ENCODE measurements at regions not wholly inside any gene's neighbourhood (a gene's known extent, or its start where the extent isn't known, plus 50 kb on each side); places are given as distances from the start of the nearest gene placed in this dataset.

DNA sequence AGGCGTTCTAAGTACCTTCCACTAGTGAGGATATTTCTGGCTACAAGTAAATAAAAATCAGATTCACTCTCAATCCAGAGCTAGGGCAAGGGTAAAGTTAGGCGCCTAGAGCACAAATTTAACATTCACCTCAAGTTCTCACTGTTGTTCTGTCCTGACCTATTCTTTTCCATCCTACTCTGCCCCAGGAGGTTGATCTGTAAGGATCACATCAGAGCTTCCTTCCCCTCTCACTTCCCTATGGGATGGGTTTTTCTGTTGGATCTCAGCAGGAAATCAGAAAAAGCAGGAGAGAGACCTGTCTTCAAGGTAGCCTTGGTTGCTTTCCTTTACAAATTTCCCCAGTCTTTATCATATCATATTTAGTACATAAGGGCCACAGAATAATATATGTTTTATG is 316.7 kb downstream of the GABRG2 start:
- no peak for DNase-seq
- no peak overlapping the region for H3K27ac ChIP-seq (ENCODE audit: low read depth, low read length)
- H3K36me3 ChIP-seq (ENCODE audit: control insufficient read depth in 1 of 2, insufficient read depth in 2 of 2, low read length in 2 of 2): no peaks in the 10 kb centered on the region
- no CpG with 5 or more reads among the region's 2 CpGs for WGBS (ENCODE audit: extremely low coverage, insufficient coverage, insufficient read length)
- H3K18ac ChIP-seq (ENCODE audit: low read length): no peak overlapping the region
- no peaks in the 10 kb centered on the region for H3K79me1 ChIP-seq (ENCODE audit: low read length)
- H4K12ac ChIP-seq (ENCODE audit: low read depth, low read length): no peak overlapping the region
- H3K4me2 ChIP-seq (ENCODE audit: low read length): no peak overlapping the region
- no peak overlapping the region for H3K9ac ChIP-seq (ENCODE audit: low read length)
- no peak overlapping the region for H3K23ac ChIP-seq (ENCODE audit: low read length)
- H3K9me3 ChIP-seq (ENCODE audit: insufficient read depth, low read depth, low read length): no peaks in the 10 kb centered on the region
- H2BK120ac ChIP-seq (ENCODE audit: insufficient read depth, low read length, poor library complexity): no peak overlapping the region
- H3K79me2 ChIP-seq (ENCODE audit: control insufficient read depth, insufficient read depth, low read length, poor library complexity): no peaks in the 10 kb centered on the region
- H2BK5ac ChIP-seq (ENCODE audit: low read depth, low read length, poor library complexity): no peak overlapping the region
- H3K4me1 ChIP-seq (ENCODE audit: control insufficient read depth in 1 of 2, insufficient read depth in 2 of 2, low read length in 2 of 2): no peaks in the 10 kb centered on the region
- no peak overlapping the region for H3K4me3 ChIP-seq (ENCODE audit: low read depth, low read length)
- no peak overlapping the region for H3K14ac ChIP-seq (ENCODE audit: low read length)
- no peak overlapping the region for H2BK12ac ChIP-seq (ENCODE audit: low read length)
- H3K4ac ChIP-seq (ENCODE audit: low read depth, low read length): no peak overlapping the region
- no peak overlapping the region for H2AFZ ChIP-seq (ENCODE audit: insufficient read depth, low read length, poor library complexity)
- no peak overlapping the region for H4K8ac ChIP-seq (ENCODE audit: low read depth, low read length)
- H2AK5ac ChIP-seq (ENCODE audit: low read length): no peak overlapping the region
- no peak overlapping the region for H4K91ac ChIP-seq (ENCODE audit: low read depth, low read length)
- no peaks in the 10 kb centered on the region for H3K27me3 ChIP-seq (ENCODE audit: insufficient read depth, low read length)

GRCh38 chr5:162391833-162392232 is 324.3 kb downstream of the GABRG2 start:
- H3K9ac ChIP-seq (ENCODE audit: low read length): no peak overlapping the region
- no peak overlapping the region for H4K91ac ChIP-seq (ENCODE audit: low read depth, low read length)
- no peak overlapping the region for H3K14ac ChIP-seq (ENCODE audit: low read length)
- H3K9me3 ChIP-seq (ENCODE audit: insufficient read depth, low read depth, low read length): no peaks in the 10 kb centered on the region
- no peak overlapping the region for H3K4me3 ChIP-seq (ENCODE audit: low read depth, low read length)
- no peak overlapping the region for H4K12ac ChIP-seq (ENCODE audit: low read depth, low read length)
- DNase-seq: no peak
- no peak overlapping the region for H2AK5ac ChIP-seq (ENCODE audit: low read length)
- no peak overlapping the region for H2BK120ac ChIP-seq (ENCODE audit: insufficient read depth, low read length, poor library complexity)
- H2BK5ac ChIP-seq (ENCODE audit: low read depth, low read length, poor library complexity): no peak overlapping the region
- no peak overlapping the region for H3K4ac ChIP-seq (ENCODE audit: low read depth, low read length)
- no peak overlapping the region for H2BK12ac ChIP-seq (ENCODE audit: low read length)
- no CpG with 5 or more reads among the region's 4 CpGs for WGBS (ENCODE audit: extremely low coverage, insufficient coverage, insufficient read length)
- no peak overlapping the region for H3K27ac ChIP-seq (ENCODE audit: low read depth, low read length)
- no peak overlapping the region for H3K4me2 ChIP-seq (ENCODE audit: low read length)
- H3K27me3 ChIP-seq (ENCODE audit: insufficient read depth, low read length): no peaks in the 10 kb centered on the region
- no peak overlapping the region for H3K23ac ChIP-seq (ENCODE audit: low read length)
- H3K79me2 ChIP-seq (ENCODE audit: control insufficient read depth, insufficient read depth, low read length, poor library complexity): no peaks in the 10 kb centered on the region
- H4K8ac ChIP-seq (ENCODE audit: low read depth, low read length): no peak overlapping the region
- no peaks in the 10 kb centered on the region for H3K4me1 ChIP-seq (ENCODE audit: control insufficient read depth in 1 of 2, insufficient read depth in 2 of 2, low read length in 2 of 2)
- H3K36me3 ChIP-seq (ENCODE audit: control insufficient read depth in 1 of 2, insufficient read depth in 2 of 2, low read length in 2 of 2): no peaks in the 10 kb centered on the region
- H3K79me1 ChIP-seq (ENCODE audit: low read length): no peaks in the 10 kb centered on the region
- no peak overlapping the region for H3K18ac ChIP-seq (ENCODE audit: low read length)
- H2AFZ ChIP-seq (ENCODE audit: insufficient read depth, low read length, poor library complexity): no peak overlapping the region

GRCh38 chr5:162392336-162392735 is 324.8 kb downstream of the GABRG2 start:
- Histone ChIP-seq H3K36me3 (ENCODE audit: control insufficient read depth in 1 of 2, insufficient read depth in 2 of 2, low read length in 2 of 2) (no peaks in the 10 kb centered on the region), H3K18ac (ENCODE audit: low read length) (no peak overlapping the region)

GRCh38 chr5:162393534-162393933 is 326.0 kb downstream of the GABRG2 start:
- no peak for DNase-seq
- H3K18ac ChIP-seq (ENCODE audit: low read length): no peak overlapping the region
- WGBS (ENCODE audit: extremely low coverage, insufficient coverage, insufficient read length): no CpG with 5 or more reads among the region's 4 CpGs
- H3K4ac ChIP-seq (ENCODE audit: low read depth, low read length): no peak overlapping the region
- H3K36me3 ChIP-seq (ENCODE audit: control insufficient read depth in 1 of 2, insufficient read depth in 2 of 2, low read length in 2 of 2): no peaks in the 10 kb centered on the region
- no peak overlapping the region for H2BK12ac ChIP-seq (ENCODE audit: low read length)
- no peaks in the 10 kb centered on the region for H3K9me3 ChIP-seq (ENCODE audit: insufficient read depth, low read depth, low read length)
- H3K9ac ChIP-seq (ENCODE audit: low read length): no peak overlapping the region
- no peaks in the 10 kb centered on the region for H3K4me1 ChIP-seq (ENCODE audit: control insufficient read depth in 1 of 2, insufficient read depth in 2 of 2, low read length in 2 of 2)
- no peak overlapping the region for H4K12ac ChIP-seq (ENCODE audit: low read depth, low read length)
- no peak overlapping the region for H4K8ac ChIP-seq (ENCODE audit: low read depth, low read length)
- no peak overlapping the region for H2AK5ac ChIP-seq (ENCODE audit: low read length)
- H3K79me1 ChIP-seq (ENCODE audit: low read length): no peaks in the 10 kb centered on the region
- no peaks in the 10 kb centered on the region for H3K79me2 ChIP-seq (ENCODE audit: control insufficient read depth, insufficient read depth, low read length, poor library complexity)
- H3K4me2 ChIP-seq (ENCODE audit: low read length): no peak overlapping the region
- no peak overlapping the region for H2BK120ac ChIP-seq (ENCODE audit: insufficient read depth, low read length, poor library complexity)
- H3K27ac ChIP-seq (ENCODE audit: low read depth, low read length): no peak overlapping the region
- H2AFZ ChIP-seq (ENCODE audit: insufficient read depth, low read length, poor library complexity): no peak overlapping the region
- H3K23ac ChIP-seq (ENCODE audit: low read length): no peak overlapping the region
- no peaks in the 10 kb centered on the region for H3K27me3 ChIP-seq (ENCODE audit: insufficient read depth, low read length)
- no peak overlapping the region for H3K4me3 ChIP-seq (ENCODE audit: low read depth, low read length)
- no peak overlapping the region for H4K91ac ChIP-seq (ENCODE audit: low read depth, low read length)
- no peak overlapping the region for H3K14ac ChIP-seq (ENCODE audit: low read length)
- H2BK5ac ChIP-seq (ENCODE audit: low read depth, low read length, poor library complexity): no peak overlapping the region

More at GRCh38 chr5:162392336-162392735, 324.8 kb downstream of the GABRG2 start:
- no peak overlapping the region for H2BK12ac ChIP-seq (ENCODE audit: low read length)
- no peaks in the 10 kb centered on the region for H3K27me3 ChIP-seq (ENCODE audit: insufficient read depth, low read length)
- H3K79me1 ChIP-seq (ENCODE audit: low read length): no peaks in the 10 kb centered on the region
- no peaks in the 10 kb centered on the region for H3K79me2 ChIP-seq (ENCODE audit: control insufficient read depth, insufficient read depth, low read length, poor library complexity)
- H3K9ac ChIP-seq (ENCODE audit: low read length): no peak overlapping the region
- no peak overlapping the region for H3K4me2 ChIP-seq (ENCODE audit: low read length)
- no peak overlapping the region for H4K12ac ChIP-seq (ENCODE audit: low read depth, low read length)
- no peak for DNase-seq
- H4K8ac ChIP-seq (ENCODE audit: low read depth, low read length): no peak overlapping the region
- H2BK5ac ChIP-seq (ENCODE audit: low read depth, low read length, poor library complexity): no peak overlapping the region
- H3K4ac ChIP-seq (ENCODE audit: low read depth, low read length): no peak overlapping the region
- no peaks in the 10 kb centered on the region for H3K9me3 ChIP-seq (ENCODE audit: insufficient read depth, low read depth, low read length)
- H2BK120ac ChIP-seq (ENCODE audit: insufficient read depth, low read length, poor library complexity): no peak overlapping the region
- no peak overlapping the region for H3K4me3 ChIP-seq (ENCODE audit: low read depth, low read length)
- no peak overlapping the region for H2AFZ ChIP-seq (ENCODE audit: insufficient read depth, low read length, poor library complexity)
- no peak overlapping the region for H3K27ac ChIP-seq (ENCODE audit: low read depth, low read length)
- no peak overlapping the region for H3K14ac ChIP-seq (ENCODE audit: low read length)
- no peak overlapping the region for H3K23ac ChIP-seq (ENCODE audit: low read length)
- H3K4me1 ChIP-seq (ENCODE audit: control insufficient read depth in 1 of 2, insufficient read depth in 2 of 2, low read length in 2 of 2): no peaks in the 10 kb centered on the region
- no peak overlapping the region for H4K91ac ChIP-seq (ENCODE audit: low read depth, low read length)
- no peak overlapping the region for H2AK5ac ChIP-seq (ENCODE audit: low read length)
